Hepatocyte (in vitro differentiated cells): ENCODE measurements at regions not wholly inside any gene's neighbourhood (a gene's known extent, or its start where the extent isn't known, plus 50 kb on each side); places are given as distances from the start of the nearest gene placed in this dataset.

Source experiments
- DNase-seq: peaks from one replicate; pipeline ENCODE4 v3.0.0-alpha.2; 2016; ENCODE audit warnings: low spot score
- H2AFZ ChIP-seq: fragments of 200-600 bp; sonication (generic); 2 replicates; pipeline ENCODE4 v1.6.0; 2016; ENCODE audit warnings: antibody characterized with exemption, mild to moderate bottlenecking
- H3K27ac ChIP-seq: fragments of 200-600 bp; sonication (generic); 2 replicates; pipeline ENCODE4 v1.5.1; 2016; ENCODE audit warnings: mild to moderate bottlenecking
- H3K27me3 ChIP-seq: fragments of 200-600 bp; sonication (generic); 2 replicates; pipeline ENCODE4 v1.6.1; 2016
- H3K36me3 ChIP-seq: fragments of 200-600 bp; sonication (generic); replicated peaks from 2 replicates; pipeline ENCODE4 v1.5.1; 2016; ENCODE audit warnings: low read depth; ENCODE audit not compliant: insufficient read depth
- H3K4me1 ChIP-seq: fragments of 200-600 bp; sonication (generic); 2 replicates; pipeline ENCODE4 v1.5.1; 2016; ENCODE audit warnings: mild to moderate bottlenecking, moderate library complexity; ENCODE audit not compliant: insufficient read depth
- H3K4me2 ChIP-seq: fragments of 200-600 bp; sonication (generic); 2 replicates; pipeline ENCODE4 v1.6.0; 2016
- H3K4me3 ChIP-seq: fragments of 200-600 bp; sonication (generic); 2 replicates; pipeline ENCODE4 v1.5.1; 2016; ENCODE audit warnings: mild to moderate bottlenecking
- H3K79me2 ChIP-seq: fragments of 200-600 bp; sonication (generic); 2 replicates; pipeline ENCODE4 v1.6.0; 2017; ENCODE audit warnings: mild to moderate bottlenecking
- H3K9me2 ChIP-seq: fragments of 200-600 bp; sonication (generic); replicated peaks from 2 replicates; pipeline ENCODE4 v1.6.0; 2017; ENCODE audit warnings: mild to moderate bottlenecking; ENCODE audit not compliant: insufficient read depth
- H3K9me3 ChIP-seq: fragments of 200-600 bp; sonication (generic); 2 replicates; pipeline ENCODE4 v1.5.1; 2016; ENCODE audit warnings: low read depth, mild to moderate bottlenecking
- H4K20me1 ChIP-seq: fragments of 200-600 bp; sonication (generic); 2 replicates; pipeline ENCODE4 v1.6.0; 2016; ENCODE audit warnings: mild to moderate bottlenecking; ENCODE audit not compliant: insufficient read depth, poor library complexity, severe bottlenecking
- CTCF ChIP-seq: fragments of 200-600 bp; sonication (generic); IDR thresholded peaks from 2 replicates; pipeline ENCODE4 v1.5.1; 2016; ENCODE audit warnings: antibody characterized with exemption, mild to moderate bottlenecking; ENCODE audit not compliant: poor library complexity
- EZH2 ChIP-seq: fragments of 200-600 bp; sonication (generic); IDR thresholded peaks from 2 replicates; pipeline ENCODE4 v1.6.1; 2016; ENCODE audit warnings: antibody characterized with exemption, mild to moderate bottlenecking, borderline replicate concordance
- EZH2phosphoT487 ChIP-seq: fragments of 200-600 bp; sonication (generic); IDR thresholded peaks from one replicate; pipeline ENCODE4 v1.6.1; 2018; ENCODE audit warnings: antibody characterized with exemption, mild to moderate bottlenecking, low read depth, moderate library complexity; ENCODE audit not compliant: unreplicated experiment, severe bottlenecking
- whole genome bisulfite sequencing: methylation state at CpG from one replicate; pipeline ENCODE4 v1.1.6; 2016; ENCODE audit warnings: low lambda C conversion rate; ENCODE audit errors: missing lambda C conversion rate; 5-methylcytosine and 5-hydroxymethylcytosine counted together

DNA sequence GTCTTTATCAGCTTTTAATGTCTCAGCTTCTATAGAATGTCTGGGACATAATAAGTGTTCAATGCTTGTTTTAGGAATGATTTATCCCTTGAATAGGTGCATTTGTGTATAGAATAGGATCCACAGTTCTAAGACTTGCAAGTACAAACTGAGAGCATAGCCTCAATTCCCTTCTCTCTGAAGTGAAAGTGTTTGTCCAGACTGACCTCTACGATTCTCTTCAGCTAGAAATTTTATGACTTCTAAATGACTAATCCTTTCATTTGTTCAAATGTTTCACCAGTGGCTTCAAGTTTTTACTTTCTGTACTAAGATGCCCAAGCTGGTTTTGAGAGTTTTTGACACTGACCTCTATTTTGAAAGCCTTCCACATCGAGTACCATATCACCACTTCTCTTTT, 608.2 kb upstream of the ADGRL4 start:
- no peak for TF ChIP-seq EZH2
- Histone ChIP-seq H3K4me2 (no peak overlapping the region), H3K9me3 (no peaks in the 10 kb centered on the region), H3K4me1 (no peaks in the 10 kb centered on the region), H3K36me3 (no peaks in the 10 kb centered on the region), H3K9me2 (no peaks in the 10 kb centered on the region), H2AFZ (no peak overlapping the region), H3K4me3 (no peak overlapping the region), H3K27me3 (no peaks in the 10 kb centered on the region), H3K27ac (no peak overlapping the region), H4K20me1 (no peaks in the 10 kb centered on the region), H3K79me2 (no peaks in the 10 kb centered on the region)
- DNase-seq, result no peak
- 60% methylated on average over 2 of the region's 2 CpGs for WGBS

DNA sequence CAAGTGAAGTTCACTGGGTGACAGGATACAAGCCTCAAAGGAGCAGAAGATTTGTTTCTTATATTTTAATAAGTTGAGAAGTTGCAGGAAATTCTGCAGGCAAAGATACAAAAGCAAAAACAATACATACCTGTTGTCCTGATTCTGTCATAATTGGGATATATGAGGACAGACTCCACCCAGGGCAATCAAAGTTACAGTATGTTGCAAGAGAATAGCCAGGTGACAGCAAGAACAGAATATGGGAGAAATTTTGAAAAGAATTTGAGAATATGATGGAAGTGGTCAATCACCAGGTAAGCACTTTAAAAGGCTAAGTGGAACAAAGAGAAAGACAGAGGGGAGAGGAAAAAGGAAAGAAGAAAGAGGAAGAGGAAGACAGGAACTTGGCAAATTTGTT, 607.6 kb upstream of the ADGRL4 start:
- Histone ChIP-seq H3K4me2 (no peak overlapping the region), H3K27me3 (no peaks in the 10 kb centered on the region), H2AFZ (no peak overlapping the region), H3K9me2 (no peaks in the 10 kb centered on the region), H4K20me1 (no peaks in the 10 kb centered on the region), H3K79me2 (no peaks in the 10 kb centered on the region), H3K36me3 (no peaks in the 10 kb centered on the region), H3K4me1 (no peaks in the 10 kb centered on the region), H3K4me3 (no peak overlapping the region), H3K9me3 (no peaks in the 10 kb centered on the region), H3K27ac (no peak overlapping the region)
- TF ChIP-seq EZH2phosphoT487 (no peak), EZH2 (no peak), CTCF (no peak)
- no peak for DNase-seq

GRCh38 chr1:79613046-79613445, 606.5 kb upstream of the ADGRL4 start:
- TF ChIP-seq EZH2 (no peak), CTCF (no peak), EZH2phosphoT487 (no peak)
- H3K4me2 ChIP-seq, result no peak overlapping the region
- 60% methylated on average over 1 of the region's 1 CpG for WGBS
- no peaks in the 10 kb centered on the region for H3K9me3 ChIP-seq
- no peak for DNase-seq
- H3K27me3 ChIP-seq, result no peaks in the 10 kb centered on the region
- no peaks in the 10 kb centered on the region for H3K9me2 ChIP-seq
- no peaks in the 10 kb centered on the region for H4K20me1 ChIP-seq
- no peaks in the 10 kb centered on the region for H3K36me3 ChIP-seq
- H3K27ac ChIP-seq, result no peak overlapping the region
- no peaks in the 10 kb centered on the region for H3K79me2 ChIP-seq
- H2AFZ ChIP-seq, result no peak overlapping the region
- H3K4me1 ChIP-seq, result no peaks in the 10 kb centered on the region
- H3K4me3 ChIP-seq, result no peak overlapping the region

DNA sequence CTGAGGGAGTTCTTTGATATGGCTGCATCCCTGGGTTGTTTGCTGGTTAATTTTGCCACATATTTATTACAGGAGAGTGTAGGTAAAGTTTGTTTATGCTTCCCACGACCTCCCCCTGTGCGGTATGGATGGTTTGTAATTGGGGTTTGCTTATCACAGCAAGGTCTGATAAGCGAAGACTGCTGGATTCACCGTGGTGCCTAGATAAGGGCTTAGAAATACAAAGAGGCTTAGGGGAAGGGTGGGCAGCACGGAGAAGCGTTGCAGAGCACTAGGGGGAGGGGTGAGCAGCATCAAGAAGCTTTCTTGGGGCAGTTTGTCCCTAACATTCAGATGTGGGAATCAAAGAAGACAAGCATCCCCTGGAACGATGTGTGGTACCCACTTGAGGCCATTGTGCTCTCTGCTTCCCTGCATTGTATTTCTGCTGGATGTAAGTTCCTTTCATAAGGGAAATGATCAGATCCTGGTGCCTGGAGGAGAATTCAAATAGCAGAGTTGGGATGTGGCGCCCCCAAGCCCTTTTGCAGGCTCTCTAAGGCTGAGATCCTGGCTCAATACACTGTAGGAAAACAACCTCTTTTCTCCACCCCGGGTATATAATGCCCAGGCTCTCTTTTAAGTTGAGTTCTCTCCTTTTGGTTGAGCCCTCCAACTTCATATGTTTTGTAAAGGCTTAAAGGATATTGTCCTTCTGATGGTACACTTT, 598.1 kb upstream of the ADGRL4 start:
- 32% methylated on average over 9 of the region's 9 CpGs for WGBS
- H3K4me3 ChIP-seq, result no peak overlapping the region
- DNase-seq, result no peak
- no peaks in the 10 kb centered on the region for H3K36me3 ChIP-seq
- H3K27ac ChIP-seq, result no peak overlapping the region
- H3K27me3 ChIP-seq, result no peaks in the 10 kb centered on the region
- no peaks in the 10 kb centered on the region for H3K9me3 ChIP-seq
- peaks cover 6% of the 10 kb centered on the region for H3K4me1 ChIP-seq
- TF ChIP-seq EZH2 (no peak), EZH2phosphoT487 (no peak), CTCF (no peak)
- no peak overlapping the region for H3K4me2 ChIP-seq
- H3K9me2 ChIP-seq, result no peaks in the 10 kb centered on the region
- no peaks in the 10 kb centered on the region for H3K79me2 ChIP-seq
- H4K20me1 ChIP-seq, result no peaks in the 10 kb centered on the region
- H2AFZ ChIP-seq, result no peak overlapping the region
